NCI-H1092 (cell line): ENCODE measurements at regions not wholly inside any gene's neighbourhood (a gene's known extent, or its start where the extent isn't known, plus 50 kb on each side); places are given as distances from the start of the nearest gene placed in this dataset.
"Not testable (repeated sequence)": the region's sequence is repeated elsewhere in the genome, so short reads cannot be mapped to it uniquely, and the experiment has no call there.

ENCODE experiments used
- DNase-seq: peaks from one replicate; lab custom pipeline; 2025; lab: John Stamatoyannopoulos, UW

GRCh38 chr11:28808771-28809170 lies 700.6 kb downstream of the METTL15 start:
- no peak for DNase-seq

GRCh38 chr11:28799316-28799715 lies 691.1 kb downstream of the METTL15 start:
- no peak for DNase-seq

- DNase-seq: no peak
Observed at GRCh38 chr11:28798286-28798685, 690.1 kb downstream of the METTL15 start.

- DNase-seq: no peak
Observed at GRCh38 chr11:28797536-28797935, 689.3 kb downstream of the METTL15 start.

GRCh38 chr11:28794405-28794804 lies 686.2 kb downstream of the METTL15 start:
- no peak for DNase-seq

- DNase-seq: no peak
Observed at GRCh38 chr11:28793282-28793738, 685.1 kb downstream of the METTL15 start.

- DNase-seq: no peak
Observed at GRCh38 chr11:28792856-28793255, 684.7 kb downstream of the METTL15 start.

- not testable (repeated sequence) for DNase-seq
Observed at GRCh38 chr11:28787897-28788296, 679.7 kb downstream of the METTL15 start.

- no peak for DNase-seq
Observed at GRCh38 chr11:28777126-28777525, 668.9 kb downstream of the METTL15 start.

GRCh38 chr11:28773606-28774005 lies 665.4 kb downstream of the METTL15 start:
- no peak for DNase-seq

- no peak for DNase-seq
Observed at GRCh38 chr11:28770806-28771205, 662.6 kb downstream of the METTL15 start.

- no peak for DNase-seq
Observed at GRCh38 chr11:28767574-28767973, 659.4 kb downstream of the METTL15 start.

GRCh38 chr11:28763876-28764275 lies 655.7 kb downstream of the METTL15 start:
- no peak for DNase-seq

- DNase-seq: no peak
Observed at GRCh38 chr11:28763151-28763550, 655.0 kb downstream of the METTL15 start.

- DNase-seq: no peak
Observed at GRCh38 chr11:28760676-28761390, 652.6 kb downstream of the METTL15 start.

- no peak for DNase-seq
Observed at GRCh38 chr11:28759311-28759710, 651.1 kb downstream of the METTL15 start.

- DNase-seq: no peak
Observed at GRCh38 chr11:28757725-28758515, 649.7 kb downstream of the METTL15 start.

- no peak for DNase-seq
Observed at GRCh38 chr11:28756977-28757376, 648.8 kb downstream of the METTL15 start.

- no peak for DNase-seq
Observed at GRCh38 chr11:28743061-28743550, 634.9 kb downstream of the METTL15 start.

- no peak for DNase-seq
Observed at GRCh38 chr11:28739489-28740280, 631.5 kb downstream of the METTL15 start.

GRCh38 chr11:28738549-28738948 lies 630.4 kb downstream of the METTL15 start:
- no peak for DNase-seq

- DNase-seq: no peak
Observed at GRCh38 chr11:28736256-28736655, 628.1 kb downstream of the METTL15 start.
